WTC11 (cell line): ENCODE measurements at regions not wholly inside any gene's neighbourhood (a gene's known extent, or its start where the extent isn't known, plus 50 kb on each side); places are given as distances from the start of the nearest gene placed in this dataset.

ENCODE experiments used
- ATAC-seq: fragments of 200-7000 bp; cut with Tn5 transposase; 2 replicates; pipeline ENCODE4 v1.10.0; 2021; ENCODE audit warnings: mild to moderate bottlenecking, moderate library complexity
- CTCF ChIA-PET: fragments of 300-600 bp; sonication (Branson Sonifier 250); formaldehyde crosslinking; loops from one replicate; lab custom pipeline; 2021; ENCODE audit warnings: antibody characterized with exemption; lab: Charles Lee
- POLR2A ChIA-PET: fragments of 350-600 bp; sonication (Branson Sonifier 250); formaldehyde crosslinking; loops from one replicate; lab custom pipeline; 2021; ENCODE audit warnings: antibody characterized with exemption; lab: Charles Lee
- DNase-seq: peaks from one replicate; pipeline ENCODE4 v3.0.0; 2021; ENCODE audit warnings: low spot score
- H3K27ac Mint-ChIP-seq: 2 replicates; pipeline ENCODE4 v1.8.0; 2021; ENCODE audit warnings: mixed read lengths
- H3K27me3 Mint-ChIP-seq: 2 replicates; pipeline ENCODE4 v1.8.0; 2021; ENCODE audit warnings: low read depth, mild to moderate bottlenecking, moderate library complexity, mixed read lengths
- H3K36me3 Mint-ChIP-seq: 2 replicates; pipeline ENCODE4 v1.8.0; 2021; ENCODE audit warnings: mixed read lengths
- H3K4me1 Mint-ChIP-seq: 2 replicates; pipeline ENCODE4 v1.8.0; 2022; ENCODE audit warnings: mixed read lengths
- H3K4me3 Mint-ChIP-seq: 2 replicates; pipeline ENCODE4 v1.8.0; 2021; ENCODE audit warnings: mild to moderate bottlenecking, moderate library complexity, mixed read lengths
- H3K9me3 Mint-ChIP-seq: 2 replicates; pipeline ENCODE4 v1.8.0; 2021; ENCODE audit warnings: mixed read lengths
- ETV6 ChIP-seq: sonication (generic); formaldehyde crosslinking; IDR thresholded peaks from 2 replicates; pipeline ENCODE4 v1.8.1; 2022; ENCODE audit warnings: mild to moderate bottlenecking, missing genetic modification reagents
- FOXK1 ChIP-seq: sonication (generic); formaldehyde crosslinking; IDR thresholded peaks from 2 replicates; pipeline ENCODE4 v1.8.0; 2022; ENCODE audit warnings: mild to moderate bottlenecking, moderate library complexity, missing genetic modification reagents
- HMGA2 ChIP-seq: fragments of 250-450 bp; sonication (Bioruptor Pico); IDR thresholded peaks from 2 replicates; pipeline ENCODE4 v1.4.0; 2021; ENCODE audit warnings: mild to moderate bottlenecking, moderate library complexity
- IRF2 ChIP-seq: sonication (generic); formaldehyde crosslinking; IDR thresholded peaks from 2 replicates; pipeline ENCODE4 v1.8.0; 2022; ENCODE audit warnings: low read depth, missing genetic modification reagents, borderline replicate concordance
- SMAD4 ChIP-seq: sonication (generic); formaldehyde crosslinking; IDR thresholded peaks from 2 replicates; pipeline ENCODE4 v1.8.0; 2022; ENCODE audit warnings: mild to moderate bottlenecking, missing genetic modification reagents
- TEAD4 ChIP-seq: sonication (generic); formaldehyde crosslinking; IDR thresholded peaks from 2 replicates; pipeline ENCODE4 v1.8.0; 2022; ENCODE audit warnings: mild to moderate bottlenecking, missing genetic modification reagents
- ZBTB21 ChIP-seq: sonication (generic); formaldehyde crosslinking; IDR thresholded peaks from 2 replicates; pipeline ENCODE4 v1.8.1; 2023; ENCODE audit warnings: mild to moderate bottlenecking, missing genetic modification reagents, borderline replicate concordance
- ZNF121 ChIP-seq: sonication (generic); formaldehyde crosslinking; IDR thresholded peaks from 2 replicates; pipeline ENCODE4 v1.8.0; 2023; ENCODE audit warnings: missing genetic modification reagents
- ZNF138 ChIP-seq: sonication (generic); formaldehyde crosslinking; conservative IDR thresholded peaks from 2 replicates; pipeline ENCODE4 v1.8.1; 2022; ENCODE audit warnings: mild to moderate bottlenecking, moderate library complexity, missing genetic modification reagents
- ZNF671 ChIP-seq: fragments of 250-450 bp; sonication (Bioruptor Pico); IDR thresholded peaks from 2 replicates; pipeline ENCODE4 v1.8.0; 2021; ENCODE audit warnings: mild to moderate bottlenecking
- TF ChIP-seq, protein P1 (sequence below): fragments of 250-450 bp; sonication (Bioruptor Pico); IDR thresholded peaks from 2 replicates; pipeline ENCODE4 v1.9.0; 2021; ENCODE audit warnings: mild to moderate bottlenecking, borderline replicate concordance
- TF ChIP-seq, protein P2 (sequence below): fragments of 200-600 bp; IDR thresholded peaks from 2 replicates; pipeline ENCODE4 v1.8.0; 2022; ENCODE audit warnings: antibody characterized with exemption
- TF ChIP-seq, protein P3 (sequence below): sonication (generic); formaldehyde crosslinking; IDR thresholded peaks from 2 replicates; pipeline ENCODE4 v1.8.1; 2022; ENCODE audit warnings: mild to moderate bottlenecking, missing genetic modification reagents, moderate library complexity, borderline replicate concordance

DNA sequence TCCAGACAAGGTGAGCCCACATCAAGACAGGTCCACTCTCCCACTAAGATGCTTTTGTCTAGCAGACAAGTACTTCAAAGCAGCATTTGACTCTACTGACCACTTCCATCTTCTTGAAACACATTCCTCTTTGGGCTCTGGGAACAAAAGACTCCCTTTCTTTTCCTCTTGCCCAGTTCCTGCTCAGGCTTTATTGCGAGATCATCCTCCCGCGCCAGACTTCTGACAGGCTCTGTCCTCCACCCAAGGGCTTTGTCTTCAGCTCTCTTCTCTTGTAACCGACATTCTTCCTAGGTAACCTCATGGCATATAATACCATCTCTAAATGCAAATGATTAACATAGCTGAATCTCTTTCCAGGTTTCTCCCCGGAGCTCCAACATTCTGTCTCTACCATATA is 85.8 kb downstream of the NUDT12 start (continued):
- TF ChIP-seq ZNF121 (CRISPR knock-in tag) (no peak), ZBTB21 (CRISPR knock-in tag) (no peak), ZNF138 (CRISPR knock-in tag) (no peak), FOXK1 (CRISPR knock-in tag) (no peak), ZNF671 (CRISPR knock-in tag) (no peak), HMGA2 (no peak), SMAD4 (no peak)
- TF ChIP-seq, protein P1, sequence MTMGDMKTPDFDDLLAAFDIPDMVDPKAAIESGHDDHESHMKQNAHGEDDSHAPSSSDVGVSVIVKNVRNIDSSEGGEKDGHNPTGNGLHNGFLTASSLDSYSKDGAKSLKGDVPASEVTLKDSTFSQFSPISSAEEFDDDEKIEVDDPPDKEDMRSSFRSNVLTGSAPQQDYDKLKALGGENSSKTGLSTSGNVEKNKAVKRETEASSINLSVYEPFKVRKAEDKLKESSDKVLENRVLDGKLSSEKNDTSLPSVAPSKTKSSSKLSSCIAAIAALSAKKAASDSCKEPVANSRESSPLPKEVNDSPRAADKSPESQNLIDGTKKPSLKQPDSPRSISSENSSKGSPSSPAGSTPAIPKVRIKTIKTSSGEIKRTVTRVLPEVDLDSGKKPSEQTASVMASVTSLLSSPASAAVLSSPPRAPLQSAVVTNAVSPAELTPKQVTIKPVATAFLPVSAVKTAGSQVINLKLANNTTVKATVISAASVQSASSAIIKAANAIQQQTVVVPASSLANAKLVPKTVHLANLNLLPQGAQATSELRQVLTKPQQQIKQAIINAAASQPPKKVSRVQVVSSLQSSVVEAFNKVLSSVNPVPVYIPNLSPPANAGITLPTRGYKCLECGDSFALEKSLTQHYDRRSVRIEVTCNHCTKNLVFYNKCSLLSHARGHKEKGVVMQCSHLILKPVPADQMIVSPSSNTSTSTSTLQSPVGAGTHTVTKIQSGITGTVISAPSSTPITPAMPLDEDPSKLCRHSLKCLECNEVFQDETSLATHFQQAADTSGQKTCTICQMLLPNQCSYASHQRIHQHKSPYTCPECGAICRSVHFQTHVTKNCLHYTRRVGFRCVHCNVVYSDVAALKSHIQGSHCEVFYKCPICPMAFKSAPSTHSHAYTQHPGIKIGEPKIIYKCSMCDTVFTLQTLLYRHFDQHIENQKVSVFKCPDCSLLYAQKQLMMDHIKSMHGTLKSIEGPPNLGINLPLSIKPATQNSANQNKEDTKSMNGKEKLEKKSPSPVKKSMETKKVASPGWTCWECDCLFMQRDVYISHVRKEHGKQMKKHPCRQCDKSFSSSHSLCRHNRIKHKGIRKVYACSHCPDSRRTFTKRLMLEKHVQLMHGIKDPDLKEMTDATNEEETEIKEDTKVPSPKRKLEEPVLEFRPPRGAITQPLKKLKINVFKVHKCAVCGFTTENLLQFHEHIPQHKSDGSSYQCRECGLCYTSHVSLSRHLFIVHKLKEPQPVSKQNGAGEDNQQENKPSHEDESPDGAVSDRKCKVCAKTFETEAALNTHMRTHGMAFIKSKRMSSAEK (CRISPR knock-in tag): no peak
- TF ChIP-seq, all 79 proteins: peak for 0

DNA sequence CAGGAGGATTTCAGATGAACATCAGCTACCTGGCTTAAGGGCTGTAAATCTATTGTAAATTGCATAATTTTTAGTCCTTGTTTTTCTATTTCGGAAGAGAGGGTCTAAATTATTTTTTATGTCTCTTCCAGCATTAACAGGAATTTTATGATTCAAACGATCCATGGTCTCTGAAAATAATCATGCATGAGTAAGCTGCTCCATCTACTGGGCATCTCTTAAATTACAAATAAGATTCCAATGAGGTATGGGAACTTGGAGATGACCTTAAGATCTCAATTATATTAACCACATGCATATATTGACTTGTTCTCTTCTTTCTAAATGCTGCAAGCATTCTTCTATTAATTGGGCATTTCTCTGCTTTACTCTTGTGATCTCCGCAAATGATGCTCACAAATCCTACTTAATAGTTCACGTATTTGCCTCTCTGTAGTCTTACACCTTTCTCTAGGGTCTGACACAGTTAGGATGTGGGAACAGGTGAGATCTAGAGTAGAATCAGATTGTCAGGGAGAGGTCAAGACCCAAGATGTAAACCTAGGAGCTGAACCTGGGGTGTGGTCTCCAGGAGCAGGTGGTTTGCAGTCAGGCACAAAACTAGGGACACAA is 86.9 kb downstream of the NUDT12 start:
- Mint-ChIP-seq H3K4me3 (no peak overlapping the region), H3K36me3 (no peaks in the 10 kb centered on the region), H3K4me1 (peaks cover 24% of the 10 kb centered on the region), H3K27me3 (no peaks in the 10 kb centered on the region), H3K27ac (no peak overlapping the region; the same call in 1 of the 2 replicates), H3K9me3 (no peaks in the 10 kb centered on the region)
- peak; percentile 81 for ATAC-seq
- no peak for DNase-seq
- ChIA-PET CTCF (interaction anchor here (0.8 to 2.3 kb wide), 13 partner anchors 11 to 558 kb away, joined by 3 to 24 read pairs (median 6); partner anchors contain the start of gene MACIR), POLR2A (interaction anchor here (1.0 kb wide), 1 partner anchor 217 kb away, joined by 3 read pairs; the partner anchor contains the start of gene MACIR)
- TF ChIP-seq, protein P2, sequence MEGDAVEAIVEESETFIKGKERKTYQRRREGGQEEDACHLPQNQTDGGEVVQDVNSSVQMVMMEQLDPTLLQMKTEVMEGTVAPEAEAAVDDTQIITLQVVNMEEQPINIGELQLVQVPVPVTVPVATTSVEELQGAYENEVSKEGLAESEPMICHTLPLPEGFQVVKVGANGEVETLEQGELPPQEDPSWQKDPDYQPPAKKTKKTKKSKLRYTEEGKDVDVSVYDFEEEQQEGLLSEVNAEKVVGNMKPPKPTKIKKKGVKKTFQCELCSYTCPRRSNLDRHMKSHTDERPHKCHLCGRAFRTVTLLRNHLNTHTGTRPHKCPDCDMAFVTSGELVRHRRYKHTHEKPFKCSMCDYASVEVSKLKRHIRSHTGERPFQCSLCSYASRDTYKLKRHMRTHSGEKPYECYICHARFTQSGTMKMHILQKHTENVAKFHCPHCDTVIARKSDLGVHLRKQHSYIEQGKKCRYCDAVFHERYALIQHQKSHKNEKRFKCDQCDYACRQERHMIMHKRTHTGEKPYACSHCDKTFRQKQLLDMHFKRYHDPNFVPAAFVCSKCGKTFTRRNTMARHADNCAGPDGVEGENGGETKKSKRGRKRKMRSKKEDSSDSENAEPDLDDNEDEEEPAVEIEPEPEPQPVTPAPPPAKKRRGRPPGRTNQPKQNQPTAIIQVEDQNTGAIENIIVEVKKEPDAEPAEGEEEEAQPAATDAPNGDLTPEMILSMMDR: 0 out of 2 replicates have a peak, but pooled peaks have one; percentile 14
- TF ChIP-seq, protein P1 (CRISPR knock-in tag): no peak

DNA sequence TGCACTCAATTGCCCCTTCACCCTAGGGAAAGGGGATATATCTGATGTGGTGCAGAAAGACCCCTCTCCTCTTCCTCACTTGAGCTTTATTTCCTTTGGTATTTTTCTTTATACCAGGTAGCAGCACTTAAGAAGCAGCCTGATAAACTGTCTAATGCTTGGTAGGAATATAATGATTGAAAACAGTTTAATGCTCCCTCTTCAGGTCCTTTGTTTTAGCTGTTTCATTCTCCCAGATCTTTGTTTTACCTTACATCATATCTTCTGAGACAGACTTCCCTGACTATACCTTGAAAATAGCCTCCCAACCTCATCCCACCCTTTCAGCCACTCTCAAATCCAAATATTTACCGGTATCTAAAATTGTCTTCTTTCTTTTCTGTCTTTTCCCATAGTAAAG is 87.9 kb downstream of the NUDT12 start:
- no peak for DNase-seq
- H3K27me3 Mint-ChIP-seq: no peaks in the 10 kb centered on the region
- ChIA-PET CTCF (interaction anchor here (0.9 to 2.3 kb wide), 11 partner anchors 10 to 557 kb away, joined by 3 to 24 read pairs (median 7); partner anchors contain the start of gene MACIR), POLR2A (interaction anchor here (1.0 kb wide), 1 partner anchor 216 kb away, joined by 3 read pairs; the partner anchor contains the start of gene MACIR)
- no peaks in the 10 kb centered on the region for H3K36me3 Mint-ChIP-seq
- H3K4me1 Mint-ChIP-seq: peaks cover 24% of the 10 kb centered on the region
- no peak for ATAC-seq
- H3K9me3 Mint-ChIP-seq: no peaks in the 10 kb centered on the region
- H3K27ac Mint-ChIP-seq: no peak overlapping the region
- no peak overlapping the region for H3K4me3 Mint-ChIP-seq
- TF ChIP-seq TEAD4 (no peak), ETV6 (CRISPR knock-in tag) (no peak), IRF2 (no peak)
- TF ChIP-seq, protein P3, sequence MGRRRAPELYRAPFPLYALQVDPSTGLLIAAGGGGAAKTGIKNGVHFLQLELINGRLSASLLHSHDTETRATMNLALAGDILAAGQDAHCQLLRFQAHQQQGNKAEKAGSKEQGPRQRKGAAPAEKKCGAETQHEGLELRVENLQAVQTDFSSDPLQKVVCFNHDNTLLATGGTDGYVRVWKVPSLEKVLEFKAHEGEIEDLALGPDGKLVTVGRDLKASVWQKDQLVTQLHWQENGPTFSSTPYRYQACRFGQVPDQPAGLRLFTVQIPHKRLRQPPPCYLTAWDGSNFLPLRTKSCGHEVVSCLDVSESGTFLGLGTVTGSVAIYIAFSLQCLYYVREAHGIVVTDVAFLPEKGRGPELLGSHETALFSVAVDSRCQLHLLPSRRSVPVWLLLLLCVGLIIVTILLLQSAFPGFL (CRISPR knock-in tag): no peak
